OCI-LY7 (cell line): ENCODE measurements at regions not wholly inside any gene's neighbourhood (a gene's known extent, or its start where the extent isn't known, plus 50 kb on each side); places are given as distances from the start of the nearest gene placed in this dataset.

ENCODE experiments used
- EZH2phosphoT487 ChIP-seq: fragments of 200-600 bp; sonication (generic); IDR thresholded peaks from 2 replicates; pipeline ENCODE4 v1.6.1; 2018; ENCODE audit warnings: low read depth, borderline replicate concordance, mild to moderate bottlenecking, mixed run types, antibody characterized with exemption, low read length, moderate library complexity, mixed read lengths
- TF ChIP-seq, protein P1 (sequence below): fragments of 200-600 bp; sonication (generic); conservative IDR thresholded peaks from 2 replicates; pipeline ENCODE4 v1.5.1; 2014; ENCODE audit warnings: mild to moderate bottlenecking, antibody characterized with exemption, low read length, moderate library complexity, mixed read lengths

DNA sequence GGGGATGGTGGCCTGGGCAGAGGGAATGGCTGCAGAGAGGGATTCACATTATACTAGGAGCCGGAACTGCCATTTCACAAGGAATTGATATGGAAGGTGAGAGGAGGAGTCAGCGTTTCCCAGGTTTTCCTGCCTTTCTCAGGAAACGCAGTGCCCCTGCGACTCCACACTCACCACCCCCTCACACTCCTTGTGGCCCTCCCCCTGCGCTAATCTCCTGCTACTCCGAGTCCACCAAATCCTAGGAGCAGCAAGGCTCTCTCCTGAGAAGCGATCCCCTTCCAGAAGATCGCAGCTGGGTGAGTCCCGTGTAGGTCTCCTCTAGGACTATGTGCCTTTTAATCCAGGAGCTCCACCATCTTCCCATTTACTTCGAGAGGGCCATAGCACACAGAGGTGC lies 140.6 kb downstream of the VAPA start:
- TF ChIP-seq, protein P1, sequence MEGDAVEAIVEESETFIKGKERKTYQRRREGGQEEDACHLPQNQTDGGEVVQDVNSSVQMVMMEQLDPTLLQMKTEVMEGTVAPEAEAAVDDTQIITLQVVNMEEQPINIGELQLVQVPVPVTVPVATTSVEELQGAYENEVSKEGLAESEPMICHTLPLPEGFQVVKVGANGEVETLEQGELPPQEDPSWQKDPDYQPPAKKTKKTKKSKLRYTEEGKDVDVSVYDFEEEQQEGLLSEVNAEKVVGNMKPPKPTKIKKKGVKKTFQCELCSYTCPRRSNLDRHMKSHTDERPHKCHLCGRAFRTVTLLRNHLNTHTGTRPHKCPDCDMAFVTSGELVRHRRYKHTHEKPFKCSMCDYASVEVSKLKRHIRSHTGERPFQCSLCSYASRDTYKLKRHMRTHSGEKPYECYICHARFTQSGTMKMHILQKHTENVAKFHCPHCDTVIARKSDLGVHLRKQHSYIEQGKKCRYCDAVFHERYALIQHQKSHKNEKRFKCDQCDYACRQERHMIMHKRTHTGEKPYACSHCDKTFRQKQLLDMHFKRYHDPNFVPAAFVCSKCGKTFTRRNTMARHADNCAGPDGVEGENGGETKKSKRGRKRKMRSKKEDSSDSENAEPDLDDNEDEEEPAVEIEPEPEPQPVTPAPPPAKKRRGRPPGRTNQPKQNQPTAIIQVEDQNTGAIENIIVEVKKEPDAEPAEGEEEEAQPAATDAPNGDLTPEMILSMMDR = no peak
- no peak for TF ChIP-seq EZH2phosphoT487
